ENCODE measurements at regions not wholly inside any gene's neighbourhood (a gene's known extent, or its start where the extent isn't known, plus 50 kb on each side); places are given as distances from the start of the nearest gene placed in this dataset.

DNA sequence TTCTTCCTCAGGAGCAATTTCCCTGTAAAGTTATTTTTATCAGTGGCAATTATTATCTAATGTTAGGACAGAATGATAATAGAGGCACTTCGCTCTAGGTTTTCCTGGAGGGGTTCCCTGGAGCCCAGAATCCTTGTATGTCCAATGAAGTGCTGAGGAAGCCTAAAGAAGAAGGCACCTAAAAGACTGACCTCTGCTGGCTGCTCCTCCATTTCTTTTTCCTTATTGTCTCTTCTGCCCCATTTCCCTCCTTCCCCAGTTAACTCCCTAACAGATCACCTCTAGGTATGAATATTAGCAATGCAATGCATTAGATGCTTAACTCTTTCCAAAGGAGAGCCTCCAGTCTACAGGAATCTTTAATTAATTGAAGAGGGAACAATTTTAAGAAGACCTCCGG lies 985.4 kb downstream of the DIAPH3 start:
- H2BK12ac ChIP-seq (ENCODE audit: low read length): no peak overlapping the region
- H3K23ac ChIP-seq (ENCODE audit: low read length): no peak overlapping the region
- no peak overlapping the region for H3K4me2 ChIP-seq (ENCODE audit: low read length)
- H4K8ac ChIP-seq (ENCODE audit: low read depth, low read length): no peak overlapping the region
- no peak overlapping the region for H2BK120ac ChIP-seq (ENCODE audit: insufficient read depth, low read length, poor library complexity)
- H4K12ac ChIP-seq (ENCODE audit: low read depth, low read length): no peak overlapping the region
- no peak overlapping the region for H3K18ac ChIP-seq (ENCODE audit: low read length)
- H2AK5ac ChIP-seq (ENCODE audit: low read length): no peak overlapping the region
- no CpG with 5 or more reads among the region's 2 CpGs for WGBS (ENCODE audit: extremely low coverage, insufficient coverage, insufficient read length)
- no peak overlapping the region for H4K91ac ChIP-seq (ENCODE audit: low read depth, low read length)
- no peak overlapping the region for H3K4ac ChIP-seq (ENCODE audit: low read depth, low read length)
- no peaks in the 10 kb centered on the region for H3K27me3 ChIP-seq (ENCODE audit: insufficient read depth, low read length)
- H3K9ac ChIP-seq (ENCODE audit: low read length): no peak overlapping the region
- no peaks in the 10 kb centered on the region for H3K36me3 ChIP-seq (ENCODE audit: control insufficient read depth in 1 of 2, insufficient read depth in 2 of 2, low read length in 2 of 2)
- no peak overlapping the region for H3K27ac ChIP-seq (ENCODE audit: low read depth, low read length)
- no peak overlapping the region for H2AFZ ChIP-seq (ENCODE audit: insufficient read depth, low read length, poor library complexity)
- H3K79me2 ChIP-seq (ENCODE audit: control insufficient read depth, insufficient read depth, low read length, poor library complexity): no peaks in the 10 kb centered on the region
- no peak overlapping the region for H3K14ac ChIP-seq (ENCODE audit: low read length)
- no peak overlapping the region for H3K4me3 ChIP-seq (ENCODE audit: low read depth, low read length)
- H3K4me1 ChIP-seq (ENCODE audit: control insufficient read depth in 1 of 2, insufficient read depth in 2 of 2, low read length in 2 of 2): no peaks in the 10 kb centered on the region
- no peaks in the 10 kb centered on the region for H3K9me3 ChIP-seq (ENCODE audit: insufficient read depth, low read depth, low read length)
- H2BK5ac ChIP-seq (ENCODE audit: low read depth, low read length, poor library complexity): no peak overlapping the region
- no peak for DNase-seq
- no peaks in the 10 kb centered on the region for H3K79me1 ChIP-seq (ENCODE audit: low read length)

GRCh38 chr13:59182241-59182640 lies 981.5 kb downstream of the DIAPH3 start:
- no peak for DNase-seq
- Histone ChIP-seq H3K4me1 (ENCODE audit: control insufficient read depth in 1 of 2, insufficient read depth in 2 of 2, low read length in 2 of 2) (no peaks in the 10 kb centered on the region), H2AFZ (ENCODE audit: insufficient read depth, low read length, poor library complexity) (no peak overlapping the region), H3K9ac (ENCODE audit: low read length) (no peak overlapping the region), H3K4me2 (ENCODE audit: low read length) (no peak overlapping the region), H2BK12ac (ENCODE audit: low read length) (no peak overlapping the region), H2AK5ac (ENCODE audit: low read length) (no peak overlapping the region), H3K4me3 (ENCODE audit: low read depth, low read length) (no peak overlapping the region), H3K18ac (ENCODE audit: low read length) (no peak overlapping the region), H2BK120ac (ENCODE audit: insufficient read depth, low read length, poor library complexity) (no peak overlapping the region), H4K12ac (ENCODE audit: low read depth, low read length) (no peak overlapping the region), H3K27me3 (ENCODE audit: insufficient read depth, low read length) (no peaks in the 10 kb centered on the region), H3K27ac (ENCODE audit: low read depth, low read length) (no peak overlapping the region), H3K36me3 (ENCODE audit: control insufficient read depth in 1 of 2, insufficient read depth in 2 of 2, low read length in 2 of 2) (no peaks in the 10 kb centered on the region), H4K8ac (ENCODE audit: low read depth, low read length) (no peak overlapping the region), H3K79me2 (ENCODE audit: control insufficient read depth, insufficient read depth, low read length, poor library complexity) (no peaks in the 10 kb centered on the region), H3K4ac (ENCODE audit: low read depth, low read length) (no peak overlapping the region), H3K79me1 (ENCODE audit: low read length) (no peaks in the 10 kb centered on the region), H3K23ac (ENCODE audit: low read length) (no peak overlapping the region), H3K14ac (ENCODE audit: low read length) (no peak overlapping the region), H3K9me3 (ENCODE audit: insufficient read depth, low read depth, low read length) (no peaks in the 10 kb centered on the region), H2BK5ac (ENCODE audit: low read depth, low read length, poor library complexity) (no peak overlapping the region), H4K91ac (ENCODE audit: low read depth, low read length) (no peak overlapping the region)
- WGBS (ENCODE audit: extremely low coverage, insufficient coverage, insufficient read length): no CpG with 5 or more reads among the region's 4 CpGs

- Histone ChIP-seq H4K8ac (ENCODE audit: low read depth, low read length) (no peak overlapping the region), H3K27me3 (ENCODE audit: insufficient read depth, low read length) (no peaks in the 10 kb centered on the region), H2BK12ac (ENCODE audit: low read length) (no peak overlapping the region), H3K9ac (ENCODE audit: low read length) (no peak overlapping the region), H3K4me1 (ENCODE audit: control insufficient read depth in 1 of 2, insufficient read depth in 2 of 2, low read length in 2 of 2) (no peaks in the 10 kb centered on the region), H3K79me1 (ENCODE audit: low read length) (peaks cover 2% of the 10 kb centered on the region), H2BK120ac (ENCODE audit: insufficient read depth, low read length, poor library complexity) (no peak overlapping the region), H2AFZ (ENCODE audit: insufficient read depth, low read length, poor library complexity) (no peak overlapping the region), H3K4me2 (ENCODE audit: low read length) (no peak overlapping the region), H2BK5ac (ENCODE audit: low read depth, low read length, poor library complexity) (no peak overlapping the region), H4K12ac (ENCODE audit: low read depth, low read length) (no peak overlapping the region), H3K4me3 (ENCODE audit: low read depth, low read length) (no peak overlapping the region), H3K14ac (ENCODE audit: low read length) (no peak overlapping the region), H3K36me3 (ENCODE audit: control insufficient read depth in 1 of 2, insufficient read depth in 2 of 2, low read length in 2 of 2) (no peaks in the 10 kb centered on the region), H3K79me2 (ENCODE audit: control insufficient read depth, insufficient read depth, low read length, poor library complexity) (no peaks in the 10 kb centered on the region), H2AK5ac (ENCODE audit: low read length) (no peak overlapping the region), H3K23ac (ENCODE audit: low read length) (no peak overlapping the region), H3K27ac (ENCODE audit: low read depth, low read length) (no peak overlapping the region), H3K9me3 (ENCODE audit: insufficient read depth, low read depth, low read length) (no peaks in the 10 kb centered on the region), H3K18ac (ENCODE audit: low read length) (no peak overlapping the region), H4K91ac (ENCODE audit: low read depth, low read length) (no peak overlapping the region), H3K4ac (ENCODE audit: low read depth, low read length) (no peak overlapping the region)
- WGBS (ENCODE audit: extremely low coverage, insufficient coverage, insufficient read length): no CpG with 5 or more reads among the region's 1 CpG
- no peak for DNase-seq
These were observed 966.3 kb downstream of the DIAPH3 start for GRCh38 chr13:59197397-59197796.

DNA sequence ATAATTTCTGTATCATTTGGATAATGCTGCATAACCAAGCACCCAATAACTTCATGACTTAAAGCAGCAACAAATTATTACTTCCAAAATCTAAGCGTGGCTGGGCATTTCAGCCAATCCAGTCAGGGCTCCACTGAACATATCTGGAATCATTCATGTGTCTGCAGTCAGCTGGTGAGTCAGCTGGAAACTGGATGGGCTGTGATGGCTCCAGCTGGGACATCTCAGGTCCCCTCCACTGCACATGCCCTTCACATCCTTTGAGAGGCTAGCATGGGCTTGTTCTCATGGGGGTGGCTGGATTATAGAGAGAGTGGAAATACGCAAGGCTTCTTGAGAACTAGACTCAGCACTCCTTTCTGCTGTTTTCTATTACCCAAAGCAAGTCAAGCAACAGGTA lies 961.9 kb downstream of the DIAPH3 start:
- Histone ChIP-seq H3K4me3 (ENCODE audit: low read depth, low read length) (no peak overlapping the region), H4K8ac (ENCODE audit: low read depth, low read length) (no peak overlapping the region), H3K27me3 (ENCODE audit: insufficient read depth, low read length) (no peaks in the 10 kb centered on the region), H2AFZ (ENCODE audit: insufficient read depth, low read length, poor library complexity) (no peak overlapping the region), H4K12ac (ENCODE audit: low read depth, low read length) (no peak overlapping the region), H3K4me1 (ENCODE audit: control insufficient read depth in 1 of 2, insufficient read depth in 2 of 2, low read length in 2 of 2) (no peaks in the 10 kb centered on the region), H3K27ac (ENCODE audit: low read depth, low read length) (no peak overlapping the region), H3K4me2 (ENCODE audit: low read length) (no peak overlapping the region), H2BK120ac (ENCODE audit: insufficient read depth, low read length, poor library complexity) (no peak overlapping the region), H3K4ac (ENCODE audit: low read depth, low read length) (no peak overlapping the region), H3K36me3 (ENCODE audit: control insufficient read depth in 1 of 2, insufficient read depth in 2 of 2, low read length in 2 of 2) (no peaks in the 10 kb centered on the region), H3K9me3 (ENCODE audit: insufficient read depth, low read depth, low read length) (no peaks in the 10 kb centered on the region), H2BK12ac (ENCODE audit: low read length) (no peak overlapping the region), H3K14ac (ENCODE audit: low read length) (no peak overlapping the region), H3K79me1 (ENCODE audit: low read length) (peaks cover 2% of the 10 kb centered on the region), H3K23ac (ENCODE audit: low read length) (no peak overlapping the region), H3K18ac (ENCODE audit: low read length) (no peak overlapping the region), H2BK5ac (ENCODE audit: low read depth, low read length, poor library complexity) (no peak overlapping the region), H3K9ac (ENCODE audit: low read length) (no peak overlapping the region), H2AK5ac (ENCODE audit: low read length) (no peak overlapping the region), H4K91ac (ENCODE audit: low read depth, low read length) (no peak overlapping the region), H3K79me2 (ENCODE audit: control insufficient read depth, insufficient read depth, low read length, poor library complexity) (no peaks in the 10 kb centered on the region)
- no peak for DNase-seq
- WGBS (ENCODE audit: extremely low coverage, insufficient coverage, insufficient read length): no CpG with 5 or more reads among the region's 2 CpGs

Measured in trophoblast cell (in vitro differentiated cells and primary cell).